HFF-Myc (cell line): ENCODE measurements at regions not wholly inside any gene's neighbourhood (a gene's known extent, or its start where the extent isn't known, plus 50 kb on each side); places are given as distances from the start of the nearest gene placed in this dataset.

Source experiments
- DNase-seq: peaks from one replicate; pipeline ENCODE4 v3.0.0-alpha.2; 2011; ENCODE audit warnings: low read depth; ENCODE audit errors: extremely low read depth
- H3K4me3 ChIP-seq: replicated peaks from 2 replicates; pipeline ENCODE4 v1.5.1; 2011; ENCODE audit warnings: low read depth, mild to moderate bottlenecking, control low read depth, low read length
- TF ChIP-seq, protein P1 (sequence below): IDR thresholded peaks from 2 replicates; pipeline ENCODE4 v1.5.1; 2012; ENCODE audit warnings: mild to moderate bottlenecking, low read depth, low read length, control low read depth; ENCODE audit errors: missing control alignments

DNA sequence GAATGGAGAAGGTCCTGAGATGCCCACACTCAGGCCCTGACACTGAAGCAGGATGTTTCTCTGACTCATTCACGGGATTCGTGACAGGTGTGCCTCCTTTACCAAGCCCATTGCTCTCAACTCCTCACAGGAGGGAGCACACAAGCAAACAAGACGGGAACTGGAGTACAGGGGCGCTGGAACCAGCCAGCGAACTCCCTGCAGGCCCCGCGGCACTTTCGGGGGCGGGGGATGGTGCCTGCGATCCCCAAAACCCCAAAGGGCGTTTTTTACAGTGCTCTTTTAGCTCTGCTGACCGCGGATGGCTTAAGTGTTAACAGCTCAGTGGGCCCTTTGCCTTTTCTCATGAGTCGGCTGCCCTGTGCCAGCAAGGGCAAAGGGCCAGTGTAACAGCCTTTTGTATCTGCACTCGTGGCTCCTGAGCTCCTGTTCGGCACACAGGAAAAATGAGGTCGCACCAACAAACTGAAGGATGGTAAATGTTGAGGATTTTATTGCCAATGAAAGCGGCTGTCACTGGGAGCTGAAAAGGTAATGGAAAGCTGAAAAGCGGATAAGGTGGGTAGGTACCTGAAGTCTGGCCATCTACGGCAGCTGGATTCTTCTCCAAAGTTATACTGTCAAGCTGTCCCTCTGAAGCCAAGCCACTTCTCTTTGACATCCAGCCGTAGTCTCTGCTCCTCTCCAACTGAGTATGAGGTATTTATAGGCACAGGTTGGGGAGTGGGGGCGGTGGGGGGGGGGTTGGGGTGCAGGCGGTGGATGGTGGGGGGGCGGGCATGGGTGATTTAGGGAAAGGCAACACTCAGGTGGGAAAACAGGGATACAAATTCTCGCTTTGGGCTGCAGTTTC lies 65.0 kb upstream of the TRPC4 start:
- DNase-seq = no peak
- H3K4me3 ChIP-seq = no peak overlapping the region
- TF ChIP-seq, protein P1, sequence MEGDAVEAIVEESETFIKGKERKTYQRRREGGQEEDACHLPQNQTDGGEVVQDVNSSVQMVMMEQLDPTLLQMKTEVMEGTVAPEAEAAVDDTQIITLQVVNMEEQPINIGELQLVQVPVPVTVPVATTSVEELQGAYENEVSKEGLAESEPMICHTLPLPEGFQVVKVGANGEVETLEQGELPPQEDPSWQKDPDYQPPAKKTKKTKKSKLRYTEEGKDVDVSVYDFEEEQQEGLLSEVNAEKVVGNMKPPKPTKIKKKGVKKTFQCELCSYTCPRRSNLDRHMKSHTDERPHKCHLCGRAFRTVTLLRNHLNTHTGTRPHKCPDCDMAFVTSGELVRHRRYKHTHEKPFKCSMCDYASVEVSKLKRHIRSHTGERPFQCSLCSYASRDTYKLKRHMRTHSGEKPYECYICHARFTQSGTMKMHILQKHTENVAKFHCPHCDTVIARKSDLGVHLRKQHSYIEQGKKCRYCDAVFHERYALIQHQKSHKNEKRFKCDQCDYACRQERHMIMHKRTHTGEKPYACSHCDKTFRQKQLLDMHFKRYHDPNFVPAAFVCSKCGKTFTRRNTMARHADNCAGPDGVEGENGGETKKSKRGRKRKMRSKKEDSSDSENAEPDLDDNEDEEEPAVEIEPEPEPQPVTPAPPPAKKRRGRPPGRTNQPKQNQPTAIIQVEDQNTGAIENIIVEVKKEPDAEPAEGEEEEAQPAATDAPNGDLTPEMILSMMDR = no peak

DNA sequence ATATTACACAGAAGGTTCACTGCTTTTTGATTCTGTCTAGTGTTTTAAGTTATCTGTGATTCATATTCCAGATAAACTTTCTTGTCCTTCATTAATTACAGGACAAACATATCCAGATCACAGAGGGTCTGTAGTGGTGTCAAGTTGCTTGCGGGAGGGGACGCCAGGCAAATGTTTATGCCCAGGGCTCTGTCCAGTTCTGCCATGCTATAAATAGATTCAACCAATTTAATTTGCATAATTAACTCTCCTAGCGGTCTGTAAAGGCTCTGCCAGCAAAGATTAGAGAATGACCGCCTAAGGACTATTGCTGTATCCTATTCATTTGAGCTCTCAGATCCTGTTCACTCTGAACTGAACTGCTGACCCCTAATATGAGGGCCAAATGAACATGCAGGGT lies 59.7 kb upstream of the TRPC4 start:
- TF ChIP-seq, protein P1 = no peak
- no peak overlapping the region for H3K4me3 ChIP-seq
- no peak for DNase-seq

DNA sequence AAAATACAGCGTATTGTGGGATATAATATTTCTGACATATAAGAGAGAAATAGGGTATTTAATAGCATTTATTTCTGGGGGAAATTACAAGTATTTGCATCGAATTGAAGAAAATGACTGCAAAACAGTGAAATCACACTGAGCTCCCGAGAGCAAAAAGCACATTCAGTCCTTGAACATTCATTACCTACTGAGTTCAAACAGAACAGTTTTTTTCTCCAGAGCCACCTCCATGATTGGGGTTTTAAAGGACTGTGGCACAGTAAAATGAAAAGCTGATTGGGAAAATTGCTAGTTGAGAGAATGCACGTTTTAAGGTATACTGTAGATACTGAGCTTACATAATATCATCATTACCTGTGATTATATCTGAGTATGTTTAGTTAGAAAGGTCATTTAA lies 58.0 kb upstream of the TRPC4 start:
- no peak overlapping the region for H3K4me3 ChIP-seq
- DNase-seq = no peak
- TF ChIP-seq, protein P1 = no peak

DNA sequence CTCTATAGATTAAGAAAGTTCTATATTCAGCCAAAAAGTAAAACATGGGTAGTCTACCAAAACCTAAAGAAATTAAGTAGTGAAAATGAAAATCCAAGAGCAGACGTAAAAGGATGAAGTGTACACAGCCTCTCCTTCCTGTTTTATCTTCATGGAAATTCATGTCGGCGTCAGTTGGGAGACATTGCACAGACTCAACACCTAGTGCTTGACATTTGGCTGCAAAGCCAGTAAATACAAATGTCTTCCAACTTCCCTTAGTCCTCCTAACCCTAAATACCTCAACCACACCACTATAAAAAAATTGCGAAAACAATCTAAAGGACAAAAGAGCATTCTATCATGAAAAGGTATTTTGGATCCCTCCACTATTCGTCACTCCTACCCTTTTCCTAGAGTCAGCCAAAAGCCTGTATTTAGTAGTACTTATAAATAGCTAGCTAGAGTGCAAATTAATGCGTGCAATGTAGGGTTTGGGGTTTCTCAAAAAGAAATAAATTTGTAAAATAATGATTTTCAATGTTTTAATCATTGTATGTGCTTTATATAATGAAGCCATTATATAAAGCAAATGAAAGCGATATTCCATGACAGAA lies 56.4 kb upstream of the TRPC4 start:
- TF ChIP-seq, protein P1 = no peak
- DNase-seq = no peak
- H3K4me3 ChIP-seq = no peak overlapping the region

DNA sequence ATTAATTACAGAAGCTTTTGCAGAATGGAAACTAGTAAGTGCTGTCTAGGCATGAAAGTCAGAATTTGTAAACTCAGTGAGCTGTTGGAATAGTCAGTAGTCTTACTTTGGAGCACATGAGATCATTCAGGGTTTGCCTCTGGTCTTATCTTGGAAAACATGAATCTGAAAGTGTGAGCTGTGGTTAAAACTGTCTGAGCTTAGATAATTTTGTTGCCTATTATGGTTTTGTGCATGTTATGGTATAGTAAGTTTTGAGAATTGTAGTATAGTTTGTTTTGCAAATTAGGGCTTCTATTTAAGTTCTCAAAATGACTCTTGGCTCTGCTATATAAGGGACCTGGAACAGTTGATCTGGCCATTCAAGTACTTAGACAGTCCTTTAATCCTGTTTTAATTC lies 53.7 kb upstream of the TRPC4 start:
- no peak for DNase-seq
- TF ChIP-seq, protein P1 = no peak
- H3K4me3 ChIP-seq = no peak overlapping the region

DNA sequence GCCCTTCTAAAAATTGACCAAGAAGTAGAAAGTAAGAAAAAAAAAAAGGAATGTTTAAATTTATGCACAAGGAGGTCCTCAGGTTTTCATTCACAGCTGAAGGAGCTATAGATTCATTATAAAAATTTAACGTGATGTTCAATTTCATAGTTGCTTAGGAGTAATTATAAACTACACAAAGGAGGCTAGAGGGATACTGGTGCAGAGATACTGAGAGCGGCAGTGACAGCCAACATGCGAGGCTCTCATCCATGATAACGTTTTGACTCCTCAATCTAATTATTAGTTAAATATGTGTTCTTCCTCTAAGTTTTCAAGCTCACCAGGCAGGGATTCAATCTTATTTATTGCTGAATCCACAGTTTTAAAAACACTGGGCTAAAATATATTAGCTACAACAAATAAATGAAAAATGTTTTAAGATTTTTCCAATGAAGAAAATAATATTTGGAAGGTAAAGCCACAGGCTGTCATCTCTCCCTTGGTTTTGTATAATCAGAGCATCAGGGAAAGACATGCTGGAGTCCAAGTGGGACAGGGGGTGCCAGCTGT lies 49.8 kb upstream of the TRPC4 start:
- TF ChIP-seq, protein P1 = no peak
- no peak overlapping the region for H3K4me3 ChIP-seq
- DNase-seq = no peak
